Heart left ventricle (tissue), 16 donors: ENCODE measurements at regions not wholly inside any gene's neighbourhood (a gene's known extent, or its start where the extent isn't known, plus 50 kb on each side); places are given as distances from the start of the nearest gene placed in this dataset.

Source experiments
- ATAC-seq, 4 donors: fragments of 200-7000 bp; cut with Tn5 transposase; one replicate each; pipeline ENCODE4 v1.9.1; 2020 to 2022; ENCODE audit warnings: moderate library complexity in 4 of 4, mild to moderate bottlenecking in 3 of 4, moderate number of reproducible peaks in 1 of 4
- DNase-seq, 5 donors: peaks; one replicate each; pipeline ENCODE4 v3.0.0-alpha.2; 2020
- H3K27ac ChIP-seq, 12 donors: fragments of 200-600 bp; sonication (generic) in 4 of 12; one replicate each; pipeline versions ENCODE4 v1.5.0 to v1.8.0; 2016 to 2022; ENCODE audit warnings: mild to moderate bottlenecking in 2 of 12
- H3K27me3 ChIP-seq, 9 donors: fragments of 200-600 bp; sonication (generic) in 2 of 9; one replicate each; pipeline versions ENCODE4 v1.5.1 to v1.8.0; 2016 to 2022; ENCODE audit warnings: mild to moderate bottlenecking in 3 of 9
- H3K36me3 ChIP-seq, 9 donors: fragments of 200-600 bp; sonication (generic) in 2 of 9; one replicate each; pipeline versions ENCODE4 v1.5.0 to v1.8.0; 2018 to 2022; ENCODE audit warnings: mild to moderate bottlenecking in 2 of 9
- H3K4me1 ChIP-seq, 12 donors: fragments of 200-600 bp; sonication (generic) in 4 of 12; one replicate each; pipeline versions ENCODE4 v1.5.0 to v1.8.0; 2016 to 2022; ENCODE audit warnings: mild to moderate bottlenecking in 3 of 12
- H3K4me3 ChIP-seq, 12 donors: fragments of 200-600 bp; sonication (generic) in 4 of 12; one replicate each; pipeline versions ENCODE4 v1.5.0 to v1.8.0; 2017 to 2022; ENCODE audit warnings: mild to moderate bottlenecking in 9 of 12, moderate library complexity in 4 of 12
- H3K9me3 ChIP-seq, 12 donors: fragments of 200-600 bp; sonication (generic) in 4 of 12; one replicate each; pipeline versions ENCODE4 v1.5.0 to v1.8.0; 2016 to 2022; ENCODE audit warnings: mild to moderate bottlenecking in 1 of 12
- POLR2A ChIP-seq, 2 donors: fragments of 450-650 bp; IDR thresholded peaks; one replicate each; pipeline ENCODE4 v1.6.1; 2017; ENCODE audit warnings: antibody characterized with exemption in 2 of 2, mild to moderate bottlenecking in 2 of 2, moderate library complexity in 2 of 2
- WGBS, 4 donors: extraction: QIAGEN DNeasy Blood & Tissue Kit in 2 of 4; methylation state at CpG; one replicate each; pipeline versions ENCODE4 v1.1.5 to v1.1.7; 2013 to 2018; 5-methylcytosine and 5-hydroxymethylcytosine counted together
- intact Hi-C, 10 donors: fragments of 100-400 bp; cut with DNase I; formaldehyde crosslinking; loops; one replicate each; pipeline versions ENCODE4 v1.11.1 to v1.14.2; 2022
- TF ChIP-seq, protein P1 (sequence below), 12 donors: fragments of 200-600 bp; sonication (generic) in 4 of 12; IDR thresholded peaks; one replicate each; pipeline versions ENCODE4 v1.5.0 to v1.8.0; 2018 to 2022; ENCODE audit warnings: antibody characterized with exemption in 12 of 12, mild to moderate bottlenecking in 5 of 12
- donor health status: ischemic (EF 13 %, LVEDD 7.1; RV severe dilation, severe dysfunction).
- donor health status: healthy with polysubstance abuse.
- donor health status: DM: no; HTN: yes; CAD: no.
- donor health status: DM: no; HTN: no; CAD: no.
- donor health status: ischemic (EF 25% LVEDD 6.9; RV normal size, moderate dysfunction).
- donor health status: ischemic (EF 25% LVEDD 5.7; RV mildly dilated, moderate dysfunction).
- donor health status: healthy.
- donor health status: DM: yes; HTN: yes; CAD: no.
- donor health status: ischemic (EF 35%, LVEDD 5.7; RV mildly dilated, moderate dysfunction).
- donor health status: nonischemic (EF 11% LVEDD 7.7; RV severe dilation, severe dysfunction).
- donor health status: DM: yes; HTN: yes; CAD: no.
- donor health status: PGD.
- donor health status: ischemic (EF 29% LVEDD 5.4; RV normal size, mild dysfunction).
- donor health status: nonischemic (EF 23%, LVEDD 6.1; RV moderate dilation, normal function).

DNA sequence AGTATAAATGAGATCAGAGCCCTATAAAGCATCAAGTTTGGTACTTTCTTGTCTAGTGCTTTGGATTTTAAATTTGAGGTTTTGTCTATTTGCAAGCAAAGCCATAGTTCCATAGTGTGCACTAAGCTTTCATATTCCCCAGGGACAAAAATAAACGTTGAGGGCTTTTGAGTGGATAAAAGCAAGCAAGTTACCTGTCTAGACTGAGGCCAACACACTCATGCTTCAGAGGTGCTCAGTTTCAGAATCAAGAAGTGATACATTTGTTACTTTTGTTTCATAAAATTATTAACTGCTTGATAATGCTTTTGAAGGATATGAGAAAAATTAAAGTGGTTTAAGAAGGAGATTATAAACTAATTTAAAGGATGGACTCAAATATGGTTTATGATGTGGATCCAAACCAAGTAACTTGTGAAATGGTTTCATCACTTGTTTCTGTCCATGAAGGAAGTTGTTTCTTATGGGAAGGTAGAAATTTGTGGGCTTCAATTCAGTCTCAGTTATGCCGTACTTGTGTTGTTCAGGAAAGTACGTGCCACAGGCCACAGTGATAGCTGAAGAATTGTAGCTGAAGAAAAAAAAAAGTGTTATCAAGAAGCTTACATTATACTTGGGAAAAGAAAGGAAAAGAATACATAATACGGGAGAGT, 71.2 kb downstream of the CHRM3 start:
- H3K4me1 ChIP-seq: no peaks in the 10 kb centered on the region
- no peaks in the 10 kb centered on the region for H3K9me3 ChIP-seq
- DNase-seq (no peak), ATAC-seq (no peak)
- TF ChIP-seq, protein P1, sequence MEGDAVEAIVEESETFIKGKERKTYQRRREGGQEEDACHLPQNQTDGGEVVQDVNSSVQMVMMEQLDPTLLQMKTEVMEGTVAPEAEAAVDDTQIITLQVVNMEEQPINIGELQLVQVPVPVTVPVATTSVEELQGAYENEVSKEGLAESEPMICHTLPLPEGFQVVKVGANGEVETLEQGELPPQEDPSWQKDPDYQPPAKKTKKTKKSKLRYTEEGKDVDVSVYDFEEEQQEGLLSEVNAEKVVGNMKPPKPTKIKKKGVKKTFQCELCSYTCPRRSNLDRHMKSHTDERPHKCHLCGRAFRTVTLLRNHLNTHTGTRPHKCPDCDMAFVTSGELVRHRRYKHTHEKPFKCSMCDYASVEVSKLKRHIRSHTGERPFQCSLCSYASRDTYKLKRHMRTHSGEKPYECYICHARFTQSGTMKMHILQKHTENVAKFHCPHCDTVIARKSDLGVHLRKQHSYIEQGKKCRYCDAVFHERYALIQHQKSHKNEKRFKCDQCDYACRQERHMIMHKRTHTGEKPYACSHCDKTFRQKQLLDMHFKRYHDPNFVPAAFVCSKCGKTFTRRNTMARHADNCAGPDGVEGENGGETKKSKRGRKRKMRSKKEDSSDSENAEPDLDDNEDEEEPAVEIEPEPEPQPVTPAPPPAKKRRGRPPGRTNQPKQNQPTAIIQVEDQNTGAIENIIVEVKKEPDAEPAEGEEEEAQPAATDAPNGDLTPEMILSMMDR (IDR thresholded peaks at IDR 0.05): no peak
- no peak for TF ChIP-seq POLR2A (IDR thresholded peaks at IDR 0.05)
- H3K36me3 ChIP-seq: no peaks in the 10 kb centered on the region
- no peak overlapping the region for H3K27ac ChIP-seq
- WGBS, 4 donors: 47 to 66% (median 58%) methylated on average over 4 of the region's 4 CpGs
- H3K4me3 ChIP-seq: no peak overlapping the region
- intact Hi-C loops: no loop called here
- no peaks in the 10 kb centered on the region for H3K27me3 ChIP-seq

DNA sequence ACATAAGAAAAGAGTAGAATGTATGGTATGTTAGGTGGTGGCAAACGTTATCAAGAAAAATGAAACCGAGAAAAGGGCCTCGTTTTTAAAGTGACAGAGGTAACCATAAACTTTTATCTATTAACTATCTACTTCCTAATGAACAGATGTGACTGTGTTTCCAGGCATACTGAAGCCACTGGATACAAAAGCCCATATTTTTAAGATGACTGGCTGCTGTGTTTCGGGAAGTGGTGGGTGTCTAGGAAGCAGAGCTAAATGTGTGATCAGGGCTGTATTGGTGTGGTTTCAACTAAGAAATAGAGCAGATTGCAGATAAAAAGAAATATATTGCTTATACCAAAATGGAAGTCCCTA, 71.8 kb downstream of the CHRM3 start:
- intact Hi-C loops: no loop called here
- H3K27me3 ChIP-seq: no peaks in the 10 kb centered on the region
- H3K36me3 ChIP-seq: no peaks in the 10 kb centered on the region
- H3K9me3 ChIP-seq: no peaks in the 10 kb centered on the region
- DNase-seq: no peak
- TF ChIP-seq POLR2A (IDR thresholded peaks at IDR 0.05): no peak
- TF ChIP-seq, protein P1 (IDR thresholded peaks at IDR 0.05): no peak
- H3K4me1 ChIP-seq: no peaks in the 10 kb centered on the region
- ATAC-seq: no peak
- H3K4me3 ChIP-seq: no peak overlapping the region
- WGBS, 4 donors: 52 to 58% (median 56%) methylated on average over 4 of the region's 4 CpGs
- no peak overlapping the region for H3K27ac ChIP-seq

DNA sequence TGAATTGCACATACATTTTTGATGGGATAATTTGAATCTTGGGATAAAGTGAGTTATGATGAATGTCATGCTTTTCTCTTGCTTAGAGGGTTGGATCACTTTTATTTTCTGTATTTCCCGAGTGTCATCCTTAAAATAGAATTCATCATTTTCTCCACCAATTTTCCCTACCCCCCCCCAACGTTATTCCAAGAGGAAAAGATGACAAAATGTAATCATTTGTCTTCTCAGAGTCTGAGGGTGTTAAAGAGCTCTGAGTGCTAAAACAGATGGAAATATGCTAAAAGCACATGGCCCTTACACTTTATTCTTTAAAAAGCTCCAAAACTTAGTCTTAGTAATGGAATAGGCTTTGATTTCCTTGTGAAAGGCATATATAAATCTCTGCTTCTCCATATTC, 81.4 kb downstream of the CHRM3 start:
- 35 to 55% (median 40%) methylated on average over 2 of the region's 2 CpGs for WGBS, 4 donors
- Histone ChIP-seq H3K4me3 (no peak overlapping the region), H3K27me3 (no peaks in the 10 kb centered on the region), H3K4me1 (no peaks in the 10 kb centered on the region), H3K36me3 (no peaks in the 10 kb centered on the region), H3K27ac (no peak overlapping the region), H3K9me3 (no peaks in the 10 kb centered on the region)
- TF ChIP-seq, protein P1 (IDR thresholded peaks at IDR 0.05): no peak
- TF ChIP-seq POLR2A (IDR thresholded peaks at IDR 0.05): no peak
- intact Hi-C loops: no loop called here
- DNase-seq (no peak), ATAC-seq (no peak)

DNA sequence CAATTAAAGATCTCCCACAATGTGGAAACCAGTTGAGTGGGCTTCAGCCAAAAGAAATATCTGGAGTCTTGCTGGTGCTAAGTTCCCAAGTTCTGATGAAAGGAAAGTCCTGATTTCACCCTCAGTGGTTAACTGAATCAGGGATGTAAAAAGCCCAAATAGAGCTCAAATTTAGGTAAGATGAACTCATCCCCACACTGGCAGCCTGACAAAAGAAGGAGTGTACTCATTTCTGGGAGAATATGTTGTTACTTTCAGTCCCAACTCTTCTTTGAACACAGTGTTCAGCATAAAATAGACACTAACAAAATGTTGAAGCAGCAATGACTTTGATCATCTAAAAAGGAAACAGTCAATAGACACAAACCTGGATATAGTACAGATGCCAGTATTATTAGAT, 91.7 kb downstream of the CHRM3 start:
- TF ChIP-seq, protein P1 (IDR thresholded peaks at IDR 0.05): no peak
- TF ChIP-seq POLR2A (IDR thresholded peaks at IDR 0.05): no peak
- ATAC-seq: no peak
- Histone ChIP-seq H3K27ac (no peak overlapping the region), H3K27me3 (no peaks in the 10 kb centered on the region), H3K36me3 (no peaks in the 10 kb centered on the region), H3K4me1 (no peaks in the 10 kb centered on the region), H3K4me3 (no peak overlapping the region), H3K9me3 (peaks cover 0 to 41% (median 19%) of the 10 kb centered on the region in 12 donors)
- intact Hi-C loops: no loop called here
- no peak for DNase-seq
